H9 (cell line): ENCODE measurements at regions not wholly inside any gene's neighbourhood (a gene's known extent, or its start where the extent isn't known, plus 50 kb on each side); places are given as distances from the start of the nearest gene placed in this dataset.

Experiments
- DNase-seq: peaks from one replicate; pipeline ENCODE4 v3.0.0-alpha.2; 2017
- H2AFZ ChIP-seq: one replicate; pipeline ENCODE4 v1.6.1; 2013; ENCODE audit warnings: mild to moderate bottlenecking, low read length, control low read depth, moderate library complexity
- H2AK5ac ChIP-seq: 2 replicates; pipeline ENCODE4 v1.6.1; 2013; ENCODE audit warnings: low read length, control low read depth, mixed read lengths; ENCODE audit not compliant: insufficient read length
- H2BK120ac ChIP-seq: one replicate; pipeline ENCODE4 v1.6.1; 2013; ENCODE audit warnings: low read depth, mild to moderate bottlenecking, low read length, control low read depth, inconsistent platforms; ENCODE audit not compliant: poor library complexity, severe bottlenecking
- H2BK12ac ChIP-seq: 2 replicates; pipeline ENCODE4 v1.6.1; 2013; ENCODE audit warnings: low read length, control low read depth, mixed read lengths, low read depth; ENCODE audit not compliant: insufficient read length
- H2BK15ac ChIP-seq: 2 replicates; pipeline ENCODE4 v1.6.1; 2013; ENCODE audit warnings: low read depth, low read length, control low read depth
- H2BK20ac ChIP-seq: one replicate; pipeline ENCODE4 v1.6.1; 2013; ENCODE audit warnings: low read depth, mild to moderate bottlenecking, low read length, control low read depth, inconsistent platforms; ENCODE audit not compliant: poor library complexity, severe bottlenecking
- H2BK5ac ChIP-seq: 2 replicates; pipeline ENCODE4 v1.6.1; 2013; ENCODE audit warnings: low read length, control low read depth, mixed read lengths; ENCODE audit not compliant: insufficient read length
- H3K14ac ChIP-seq: 2 replicates; pipeline ENCODE4 v1.6.1; 2013; ENCODE audit warnings: low read length, control low read depth; ENCODE audit not compliant: insufficient read depth
- H3K18ac ChIP-seq: 2 replicates; pipeline ENCODE4 v1.6.1; 2013; ENCODE audit warnings: low read depth, mild to moderate bottlenecking, mixed read lengths, low read length, control low read depth; ENCODE audit not compliant: insufficient read length
- H3K23ac ChIP-seq: 2 replicates; pipeline ENCODE4 v1.6.1; 2013; ENCODE audit warnings: low read length, control low read depth, mixed read lengths, low read depth; ENCODE audit not compliant: insufficient read length
- H3K23me2 ChIP-seq: 2 replicates; pipeline ENCODE4 v1.6.1; 2013; ENCODE audit warnings: low read depth, mild to moderate bottlenecking, mixed read lengths, low read length, control low read depth; ENCODE audit not compliant: insufficient read length, poor library complexity, severe bottlenecking
- H3K27ac ChIP-seq: 2 replicates; pipeline ENCODE4 v1.5.1; 2013; ENCODE audit warnings: low read length, control low read depth, mixed read lengths, low read depth; ENCODE audit not compliant: insufficient read length
- H3K27me3 ChIP-seq: 2 replicates; pipeline ENCODE4 v1.6.1; 2013; ENCODE audit warnings: low read length, control low read depth, inconsistent platforms; ENCODE audit not compliant: insufficient read depth
- H3K4ac ChIP-seq: 2 replicates; pipeline ENCODE4 v1.6.1; 2013; ENCODE audit warnings: low read depth, mild to moderate bottlenecking, control low read depth, inconsistent platforms, low read length, moderate library complexity
- H3K4me1 ChIP-seq: 2 replicates; pipeline ENCODE4 v1.6.1; 2013; ENCODE audit warnings: low read length, control low read depth, inconsistent platforms; ENCODE audit not compliant: insufficient read depth
- H3K4me2 ChIP-seq: 2 replicates; pipeline ENCODE4 v1.6.1; 2013; ENCODE audit warnings: low read length, control low read depth, mixed read lengths; ENCODE audit not compliant: insufficient read length, insufficient read depth
- H3K56ac ChIP-seq: 2 replicates; pipeline ENCODE4 v1.6.1; 2013; ENCODE audit warnings: low read depth, mild to moderate bottlenecking, mixed read lengths, low read length, control low read depth; ENCODE audit not compliant: insufficient read length
- H3K79me1 ChIP-seq: 2 replicates; pipeline ENCODE4 v1.6.1; 2013; ENCODE audit warnings: low read depth, mild to moderate bottlenecking, moderate library complexity, low read length, control low read depth, inconsistent platforms; ENCODE audit not compliant: insufficient read depth, poor library complexity, severe bottlenecking
- H3K79me2 ChIP-seq: 2 replicates; pipeline ENCODE4 v1.6.1; 2013; ENCODE audit warnings: low read length, control low read depth, inconsistent platforms; ENCODE audit not compliant: insufficient read depth
- H3K9ac ChIP-seq: 2 replicates; pipeline ENCODE4 v1.6.1; 2013; ENCODE audit warnings: low read length, control low read depth, mixed read lengths; ENCODE audit not compliant: insufficient read length; ENCODE audit errors: extremely low read depth
- H3K9me3 ChIP-seq: one replicate; pipeline ENCODE4 v1.6.1; 2013; ENCODE audit warnings: low read depth, low read length, inconsistent platforms; ENCODE audit not compliant: control insufficient read depth
- H3T11ph ChIP-seq: one replicate; pipeline ENCODE4 v1.6.1; 2013; ENCODE audit warnings: mild to moderate bottlenecking, low read length, control low read depth, inconsistent platforms
- H4K20me1 ChIP-seq: one replicate; pipeline ENCODE4 v1.6.1; 2013; ENCODE audit not compliant: control insufficient read depth, insufficient read length, insufficient read depth
- H4K5ac ChIP-seq: 2 replicates; pipeline ENCODE4 v1.6.1; 2013; ENCODE audit warnings: low read depth, mild to moderate bottlenecking, mixed read lengths, low read length, control low read depth; ENCODE audit not compliant: insufficient read length
- H4K8ac ChIP-seq: replicated peaks from 2 replicates; pipeline ENCODE4 v1.6.1; 2013; ENCODE audit warnings: low read length, control low read depth, mixed read lengths, low read depth; ENCODE audit not compliant: insufficient read length
- H4K91ac ChIP-seq: 2 replicates; pipeline ENCODE4 v1.6.1; 2013; ENCODE audit warnings: low read depth, mild to moderate bottlenecking, moderate library complexity, mixed read lengths, low read length, control low read depth; ENCODE audit not compliant: insufficient read length
- H3K27ac Mint-ChIP-seq, 3 experiments: 2 replicates in 2 of 3; 3 replicates in 1 of 3; pipeline ENCODE4 v1.8.0; 2020 to 2021; ENCODE audit warnings: mixed read lengths in 3 of 3, mild to moderate bottlenecking in 1 of 3, moderate library complexity in 1 of 3
- H3K27me3 Mint-ChIP-seq: 2 replicates; pipeline ENCODE4 v1.8.0; 2021; ENCODE audit warnings: low read depth, mild to moderate bottlenecking, moderate library complexity, mixed read lengths
- H3K36me3 Mint-ChIP-seq, 3 experiments: 2 replicates in 2 of 3; 3 replicates in 1 of 3; pipeline ENCODE4 v1.8.0; 2020 to 2021; ENCODE audit warnings: low read depth in 3 of 3, mixed read lengths in 3 of 3; ENCODE audit not compliant: insufficient read depth in 1 of 3
- H3K4me1 Mint-ChIP-seq, 2 experiments: 2 replicates each; pipeline ENCODE4 v1.8.0; 2020; ENCODE audit warnings: mixed read lengths in 2 of 2
- H3K4me3 Mint-ChIP-seq, 2 experiments: 2 replicates in 1 of 2; 3 replicates in 1 of 2; pipeline ENCODE4 v1.8.0; 2020 to 2021; ENCODE audit warnings: mild to moderate bottlenecking in 2 of 2, mixed read lengths in 2 of 2, moderate library complexity in 1 of 2
- H3K9me3 Mint-ChIP-seq, 2 experiments: 2 replicates in 1 of 2; 3 replicates in 1 of 2; pipeline ENCODE4 v1.8.0; 2020; ENCODE audit warnings: mild to moderate bottlenecking in 2 of 2, mixed read lengths in 2 of 2, moderate library complexity in 1 of 2
- WGBS: extraction: QIAGEN DNeasy Blood & Tissue Kit; methylation state at CpG from one replicate; pipeline ENCODE4 v1.1.7; 2013; ENCODE audit warnings: missing lambda C conversion rate, low lambda C conversion rate, mixed read lengths; ENCODE audit not compliant: insufficient read length; ENCODE audit errors: extremely low coverage; 5-methylcytosine and 5-hydroxymethylcytosine counted together
- TF ChIP-seq, protein P1 (sequence below): fragments of 200-600 bp; sonication (generic); conservative IDR thresholded peaks from 3 replicates; pipeline ENCODE4 v1.8.0; 2021; ENCODE audit warnings: antibody characterized with exemption, mild to moderate bottlenecking

DNA sequence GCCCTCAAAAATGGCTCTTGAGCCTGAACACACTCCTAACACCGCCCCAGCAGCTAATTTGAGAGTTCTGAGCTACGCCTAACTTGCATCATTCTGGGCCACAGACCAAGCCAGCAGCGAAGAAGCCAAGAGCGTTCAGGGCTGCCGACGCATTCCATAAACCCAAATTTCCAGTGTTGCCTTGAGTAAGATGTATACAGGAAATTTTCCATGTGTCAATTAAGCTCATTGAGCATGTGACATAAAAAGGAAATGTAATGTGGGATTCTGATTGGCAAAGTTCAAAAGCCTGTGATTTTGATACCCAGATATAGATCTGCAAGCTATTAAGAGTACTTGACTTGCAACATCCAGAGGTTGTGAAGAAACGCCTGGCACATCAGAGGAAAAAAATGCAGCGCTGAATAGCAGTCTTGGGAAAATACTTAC is 148.6 kb upstream of the NR2F2 start:
- Histone ChIP-seq H3K14ac (no peak overlapping the region), H3K4me1 (peaks cover 5% of the 10 kb centered on the region; the same call in 1 of the 2 replicates), H3K9me3 (no peaks in the 10 kb centered on the region), H2AK5ac (no peak overlapping the region), H4K91ac (no peak overlapping the region), H2BK12ac (no peak overlapping the region), H3K9ac (no peak overlapping the region), H3K56ac (no peak overlapping the region), H2AFZ (no peak overlapping the region), H3K23ac (no peak overlapping the region), H2BK5ac (no peak overlapping the region), H4K20me1 (no peaks in the 10 kb centered on the region), H3T11ph (no peak overlapping the region), H3K23me2 (no peaks in the 10 kb centered on the region), H2BK120ac (no peak overlapping the region), H3K27me3 (no peaks in the 10 kb centered on the region), H4K5ac (no peak overlapping the region), H3K4me2 (no peak overlapping the region), H2BK20ac (no peak overlapping the region), H2BK15ac (no peak overlapping the region), H3K4ac (no peak overlapping the region), H3K79me1 (no peaks in the 10 kb centered on the region), H3K18ac (no peak overlapping the region), H3K79me2 (no peaks in the 10 kb centered on the region), H4K8ac (no peak overlapping the region), H3K27ac (no peak overlapping the region)
- H3K9me3 Mint-ChIP-seq = no peaks in the 10 kb centered on the region
- peak overlapping the region in 1 of 3 experiments; percentile 32; a peak in 1 of 7 replicates for H3K27ac Mint-ChIP-seq
- H3K27me3 Mint-ChIP-seq = peaks cover 6% of the 10 kb centered on the region
- peaks cover 49 to 60% of the 10 kb centered on the region in 2 experiments for H3K4me1 Mint-ChIP-seq
- no peaks in the 10 kb centered on the region for H3K36me3 Mint-ChIP-seq
- peak overlapping the region in 1 of 2 experiments; percentile 50; a peak in 2 of 5 replicates for H3K4me3 Mint-ChIP-seq
- TF ChIP-seq, protein P1, sequence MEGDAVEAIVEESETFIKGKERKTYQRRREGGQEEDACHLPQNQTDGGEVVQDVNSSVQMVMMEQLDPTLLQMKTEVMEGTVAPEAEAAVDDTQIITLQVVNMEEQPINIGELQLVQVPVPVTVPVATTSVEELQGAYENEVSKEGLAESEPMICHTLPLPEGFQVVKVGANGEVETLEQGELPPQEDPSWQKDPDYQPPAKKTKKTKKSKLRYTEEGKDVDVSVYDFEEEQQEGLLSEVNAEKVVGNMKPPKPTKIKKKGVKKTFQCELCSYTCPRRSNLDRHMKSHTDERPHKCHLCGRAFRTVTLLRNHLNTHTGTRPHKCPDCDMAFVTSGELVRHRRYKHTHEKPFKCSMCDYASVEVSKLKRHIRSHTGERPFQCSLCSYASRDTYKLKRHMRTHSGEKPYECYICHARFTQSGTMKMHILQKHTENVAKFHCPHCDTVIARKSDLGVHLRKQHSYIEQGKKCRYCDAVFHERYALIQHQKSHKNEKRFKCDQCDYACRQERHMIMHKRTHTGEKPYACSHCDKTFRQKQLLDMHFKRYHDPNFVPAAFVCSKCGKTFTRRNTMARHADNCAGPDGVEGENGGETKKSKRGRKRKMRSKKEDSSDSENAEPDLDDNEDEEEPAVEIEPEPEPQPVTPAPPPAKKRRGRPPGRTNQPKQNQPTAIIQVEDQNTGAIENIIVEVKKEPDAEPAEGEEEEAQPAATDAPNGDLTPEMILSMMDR = no peak
- no CpG with 5 or more reads among the region's 8 CpGs for WGBS
- no peak for DNase-seq
